Activated T-cell treated with anti-CD3 and anti-CD28 coated beads, Interleukin-2, amount 50 U/mL, for 72 hours (primary cell): ENCODE measurements at regions not wholly inside any gene's neighbourhood (a gene's known extent, or its start where the extent isn't known, plus 50 kb on each side); places are given as distances from the start of the nearest gene placed in this dataset.
"Not testable (repeated sequence)": the region's sequence is repeated elsewhere in the genome, so short reads cannot be mapped to it uniquely, and the experiment has no call there.

Experiments used
- ATAC-seq, 2 donors: fragments of 150-1000 bp; cut with Tn5 transposase; replicated peaks in 1 of 2; 2 replicates each; pipeline ENCODE4 v1.10.0; 2021; ENCODE audit warnings: moderate library complexity in 2 of 2, mild to moderate bottlenecking in 1 of 2
- DNase-seq, 2 donors: peaks; one replicate each; pipeline ENCODE4 v3.0.0; 2021 to 2022; ENCODE audit warnings: mixed read lengths in 1 of 2
- H3K27ac Mint-ChIP-seq: one replicate; pipeline ENCODE4 v1.8.0; 2022; ENCODE audit warnings: mild to moderate bottlenecking, moderate library complexity, mixed read lengths
- H3K27me3 Mint-ChIP-seq: one replicate; pipeline ENCODE4 v1.8.0; 2022; ENCODE audit warnings: low read depth, mixed read lengths
- H3K36me3 Mint-ChIP-seq, 2 donors: one replicate each; pipeline ENCODE4 v1.8.0; 2022; ENCODE audit warnings: mixed read lengths in 2 of 2, mild to moderate bottlenecking in 1 of 2; ENCODE audit not compliant: insufficient read depth in 2 of 2
- H3K4me1 Mint-ChIP-seq: one replicate; pipeline ENCODE4 v1.8.0; 2022; ENCODE audit warnings: low read depth, mixed read lengths
- H3K4me3 Mint-ChIP-seq, 2 donors: one replicate each; pipeline ENCODE4 v1.8.0; 2022; ENCODE audit warnings: mild to moderate bottlenecking in 2 of 2, mixed read lengths in 2 of 2, moderate library complexity in 2 of 2
- H3K9me3 Mint-ChIP-seq, 2 donors: one replicate each; pipeline ENCODE4 v1.8.0; 2022; ENCODE audit warnings: mixed read lengths in 2 of 2

- Mint-ChIP-seq H3K36me3 (no peaks in the 10 kb centered on the region), H3K4me1 (no peaks in the 10 kb centered on the region), H3K27me3 (peaks cover 25% of the 10 kb centered on the region), H3K4me3 (no peak overlapping the region), H3K27ac (no peak overlapping the region), H3K9me3 (no peaks in the 10 kb centered on the region)
- DNase-seq = no peak
- no peak for ATAC-seq
Measured at GRCh38 chr9:7325995-7326394, 473.6 kb downstream of the DMAC1 start.

GRCh38 chr9:7324152-7324598 lies 475.4 kb downstream of the DMAC1 start:
- Mint-ChIP-seq H3K4me1 (no peaks in the 10 kb centered on the region), H3K4me3 (no peak overlapping the region), H3K27ac (no peak overlapping the region), H3K36me3 (no peaks in the 10 kb centered on the region), H3K27me3 (peaks cover 25% of the 10 kb centered on the region), H3K9me3 (no peaks in the 10 kb centered on the region)
- ATAC-seq (no peak), DNase-seq (no peak)

DNA sequence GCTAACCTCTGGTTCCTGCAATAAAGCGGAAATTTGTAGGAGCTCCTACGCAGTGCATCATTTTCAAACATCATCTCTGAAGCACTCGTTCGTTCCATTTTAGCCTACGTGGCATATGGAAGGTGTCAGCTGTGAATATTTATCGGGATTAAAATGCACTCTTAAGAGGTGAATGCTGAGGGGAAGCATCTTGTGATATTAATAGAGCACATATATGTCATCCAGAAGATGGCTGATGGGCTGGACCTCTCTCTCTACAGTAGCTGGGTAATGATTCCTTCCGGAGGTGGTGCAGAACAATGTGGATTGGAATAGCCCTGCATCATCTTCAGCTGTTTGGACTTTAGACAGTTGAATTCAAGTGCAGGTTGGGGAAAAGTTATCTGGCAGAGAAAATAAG lies 478.7 kb downstream of the DMAC1 start:
- Mint-ChIP-seq H3K36me3 (no peaks in the 10 kb centered on the region), H3K4me1 (no peaks in the 10 kb centered on the region), H3K27me3 (peaks cover 22% of the 10 kb centered on the region), H3K9me3 (no peaks in the 10 kb centered on the region), H3K4me3 (no peak overlapping the region), H3K27ac (no peak overlapping the region)
- no peak for DNase-seq
- ATAC-seq = no peak

GRCh38 chr9:7320139-7320538 lies 479.4 kb downstream of the DMAC1 start:
- peaks cover 0 to 4% of the 10 kb centered on the region in 2 donors for H3K36me3 Mint-ChIP-seq
- ATAC-seq (no peak), DNase-seq (no peak)
- H3K4me1 Mint-ChIP-seq = no peaks in the 10 kb centered on the region
- peaks cover 0 to 5% of the 10 kb centered on the region in 2 donors for H3K9me3 Mint-ChIP-seq
- no peak overlapping the region for H3K27ac Mint-ChIP-seq
- H3K4me3 Mint-ChIP-seq = no peak overlapping the region
- peaks cover 22% of the 10 kb centered on the region for H3K27me3 Mint-ChIP-seq

GRCh38 chr9:7318920-7319319 lies 480.7 kb downstream of the DMAC1 start:
- peaks cover 6% of the 10 kb centered on the region in 2 donors for H3K9me3 Mint-ChIP-seq
- no peak for DNase-seq
- H3K4me1 Mint-ChIP-seq = no peaks in the 10 kb centered on the region
- peaks cover 23% of the 10 kb centered on the region for H3K27me3 Mint-ChIP-seq
- no peak overlapping the region for H3K27ac Mint-ChIP-seq
- ATAC-seq = no peak
- H3K36me3 Mint-ChIP-seq = peaks cover under 1 to 4% of the 10 kb centered on the region in 2 donors
- H3K4me3 Mint-ChIP-seq = no peak overlapping the region

GRCh38 chr9:7316967-7317366 lies 482.6 kb downstream of the DMAC1 start:
- H3K27ac Mint-ChIP-seq = no peak overlapping the region
- H3K27me3 Mint-ChIP-seq = peaks cover 23% of the 10 kb centered on the region
- no peak overlapping the region for H3K4me3 Mint-ChIP-seq
- ATAC-seq (no peak), DNase-seq (no peak)
- peaks cover 13% of the 10 kb centered on the region in 2 donors for H3K36me3 Mint-ChIP-seq
- H3K9me3 Mint-ChIP-seq = peaks cover 17 to 18% of the 10 kb centered on the region in 2 donors
- H3K4me1 Mint-ChIP-seq = no peaks in the 10 kb centered on the region

DNA sequence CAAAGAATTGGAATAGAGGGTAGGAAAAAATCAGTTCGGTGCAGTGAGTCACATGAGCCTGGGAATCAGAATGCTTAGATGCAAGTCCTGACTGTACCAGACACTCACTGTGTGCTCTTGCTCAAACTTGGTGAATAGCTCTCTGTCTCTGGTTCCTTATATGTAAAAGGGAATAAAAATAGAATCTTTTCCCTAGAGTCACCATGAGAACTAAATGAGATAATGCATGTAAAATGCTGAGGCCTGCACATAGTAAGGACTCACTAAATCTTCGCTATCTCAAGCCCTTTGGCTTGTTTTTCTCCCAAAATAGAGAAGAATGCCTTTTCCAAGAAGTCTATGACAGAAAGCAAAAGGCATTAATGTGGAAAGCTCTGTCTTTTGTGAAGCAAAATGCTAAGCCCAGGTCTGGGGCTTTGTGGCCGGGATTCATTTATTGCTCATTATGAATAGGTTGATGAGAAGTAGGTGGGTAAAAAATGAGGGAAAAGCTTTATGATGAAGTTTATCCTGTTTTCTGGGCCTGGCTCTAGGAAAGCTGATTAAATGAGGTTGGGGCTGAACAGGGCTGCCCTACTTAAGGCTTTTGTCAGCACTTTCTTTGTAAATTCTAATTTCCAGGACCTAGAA lies 483.3 kb downstream of the DMAC1 start:
- no peak overlapping the region for H3K27ac Mint-ChIP-seq
- no peak for DNase-seq
- H3K27me3 Mint-ChIP-seq = peaks cover 23% of the 10 kb centered on the region
- H3K4me3 Mint-ChIP-seq = no peak overlapping the region
- H3K4me1 Mint-ChIP-seq = no peaks in the 10 kb centered on the region
- H3K36me3 Mint-ChIP-seq = peaks cover 13% of the 10 kb centered on the region in 2 donors
- peaks cover 17 to 18% of the 10 kb centered on the region in 2 donors for H3K9me3 Mint-ChIP-seq
- no peak for ATAC-seq

DNA sequence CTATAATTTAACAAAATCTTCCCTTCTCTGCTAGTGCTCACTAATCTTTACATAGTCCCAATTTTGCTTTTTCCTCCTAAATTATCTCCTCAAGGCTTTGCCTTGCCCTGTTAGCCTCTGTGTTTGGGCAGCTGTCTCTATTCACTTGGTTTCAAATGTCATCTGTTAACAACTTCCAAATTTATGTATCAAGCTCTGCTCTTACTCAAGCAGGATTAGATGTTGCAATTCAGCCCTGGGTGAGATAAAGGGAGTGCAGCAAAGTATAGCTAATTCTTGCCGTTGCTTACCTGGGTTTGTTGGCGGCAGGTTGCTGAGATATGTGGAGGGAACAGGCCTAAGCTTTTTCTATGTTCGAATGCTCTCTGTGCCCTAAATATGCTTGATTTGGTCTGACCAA lies 483.8 kb downstream of the DMAC1 start:
- Mint-ChIP-seq H3K4me1 (no peaks in the 10 kb centered on the region), H3K27me3 (peaks cover 23% of the 10 kb centered on the region), H3K9me3 (peaks cover 21 to 22% of the 10 kb centered on the region in 2 donors), H3K36me3 (peaks cover 16 to 17% of the 10 kb centered on the region in 2 donors), H3K4me3 (no peak overlapping the region), H3K27ac (no peak overlapping the region)
- DNase-seq (no peak), ATAC-seq (no peak)

GRCh38 chr9:7315116-7315515 lies 484.5 kb downstream of the DMAC1 start:
- H3K4me3 Mint-ChIP-seq = no peak overlapping the region

DNA sequence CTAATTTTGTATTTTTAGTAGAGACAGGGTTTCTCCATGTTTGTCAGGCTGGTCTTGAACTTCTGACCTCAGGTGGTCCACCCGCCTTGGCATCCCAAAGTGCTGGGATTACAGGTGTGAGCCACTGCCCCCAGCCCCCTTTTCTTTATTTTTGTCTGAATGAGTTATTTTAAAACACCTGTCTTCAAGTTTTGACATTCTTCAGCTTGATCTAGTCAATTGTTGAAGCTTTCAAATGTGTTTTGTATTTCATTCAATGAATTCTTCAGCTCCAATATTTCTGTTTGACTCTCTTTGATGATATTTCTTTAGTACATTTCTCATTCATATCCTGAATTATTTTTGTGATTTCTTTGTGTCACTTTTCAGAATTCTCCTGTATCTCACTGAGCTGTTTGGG lies 486.2 kb downstream of the DMAC1 start:
- Mint-ChIP-seq H3K27me3 (peaks cover 20% of the 10 kb centered on the region), H3K36me3 (peaks cover 24 to 30% of the 10 kb centered on the region in 2 donors), H3K4me1 (no peaks in the 10 kb centered on the region), H3K27ac (no peak overlapping the region), H3K4me3 (no peak overlapping the region), H3K9me3 (peaks cover 30 to 33% of the 10 kb centered on the region in 2 donors)
- DNase-seq = no peak
- no peak for ATAC-seq

More at GRCh38 chr9:7315116-7315515, 484.5 kb downstream of the DMAC1 start:
- no peak overlapping the region for H3K27ac Mint-ChIP-seq
- DNase-seq = no peak
- H3K36me3 Mint-ChIP-seq = peaks cover 19% of the 10 kb centered on the region in 2 donors
- H3K9me3 Mint-ChIP-seq = peaks cover 22 to 25% of the 10 kb centered on the region in 2 donors
- H3K4me1 Mint-ChIP-seq = no peaks in the 10 kb centered on the region
- no peak for ATAC-seq
- H3K27me3 Mint-ChIP-seq = peaks cover 23% of the 10 kb centered on the region

DNA sequence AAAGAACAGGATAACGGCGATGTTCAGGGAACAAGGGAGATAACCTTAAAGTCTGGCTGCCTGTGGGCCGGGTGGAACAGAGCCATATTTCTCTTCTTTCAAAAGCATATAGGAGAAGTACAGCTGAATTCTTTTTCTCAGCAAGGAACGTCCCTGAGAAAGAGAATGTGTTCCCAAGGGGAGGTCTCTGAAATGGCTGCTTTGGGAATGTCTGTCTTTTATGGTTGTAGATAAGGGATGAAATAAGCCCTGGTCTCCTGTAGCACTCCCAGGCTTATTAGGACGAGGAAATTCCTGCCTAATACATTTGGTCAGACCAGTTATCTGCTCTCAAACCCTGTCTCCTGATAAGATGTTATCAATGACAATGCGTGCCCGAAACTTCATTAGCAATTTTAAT lies 490.5 kb downstream of the DMAC1 start:
- not testable (repeated sequence) for DNase-seq, ATAC-seq, H3K4me3 Mint-ChIP-seq, H3K27ac Mint-ChIP-seq, H3K4me1 Mint-ChIP-seq
- Mint-ChIP-seq H3K36me3 (peaks cover 23 to 30% of the 10 kb centered on the region in 2 donors), H3K27me3 (peaks cover 33% of the 10 kb centered on the region), H3K9me3 (peaks cover 32% of the 10 kb centered on the region in 2 donors)

- no peaks in the 10 kb centered on the region for H3K4me1 Mint-ChIP-seq
- H3K9me3 Mint-ChIP-seq = peaks cover 15 to 17% of the 10 kb centered on the region in 2 donors
- no peak overlapping the region for H3K4me3 Mint-ChIP-seq
- H3K27me3 Mint-ChIP-seq = peaks cover 52% of the 10 kb centered on the region
- peaks cover 10 to 14% of the 10 kb centered on the region in 2 donors for H3K36me3 Mint-ChIP-seq
- no peak for ATAC-seq
- DNase-seq = no peak
- no peak overlapping the region for H3K27ac Mint-ChIP-seq
Measured at GRCh38 chr9:7305677-7306076, 493.9 kb downstream of the DMAC1 start.

DNA sequence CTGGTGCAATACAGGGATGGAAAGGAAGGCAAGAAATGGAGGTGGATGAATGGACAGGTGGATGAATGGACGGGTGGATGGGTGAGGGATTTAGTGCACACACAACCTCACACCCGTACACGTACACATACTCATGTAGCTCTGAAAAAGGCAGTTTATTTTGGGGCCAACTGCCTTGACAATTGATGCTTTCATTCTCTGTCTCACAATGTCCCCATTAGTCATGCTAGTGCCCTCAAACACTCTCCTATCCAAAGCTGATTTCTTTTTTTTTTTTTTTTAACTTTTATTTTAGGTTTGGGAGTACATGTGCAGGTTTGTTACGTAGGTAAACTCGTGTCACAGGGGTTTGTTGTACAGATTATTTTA lies 495.0 kb downstream of the DMAC1 start:
- no peaks in the 10 kb centered on the region for H3K4me1 Mint-ChIP-seq
- H3K36me3 Mint-ChIP-seq = peaks cover 6% of the 10 kb centered on the region in 2 donors
- peaks cover 10 to 11% of the 10 kb centered on the region in 2 donors for H3K9me3 Mint-ChIP-seq
- ATAC-seq (no peak), DNase-seq (no peak)
- no peak overlapping the region for H3K27ac Mint-ChIP-seq
- no peak overlapping the region for H3K4me3 Mint-ChIP-seq
- H3K27me3 Mint-ChIP-seq = peaks cover 56% of the 10 kb centered on the region
